SU-DHL-6 (cell line): ENCODE measurements at regions not wholly inside any gene's neighbourhood (a gene's known extent, or its start where the extent isn't known, plus 50 kb on each side); places are given as distances from the start of the nearest gene placed in this dataset.

Source experiments
- H2AFZ ChIP-seq: fragments of 200-600 bp; sonication (generic); 2 replicates; pipeline ENCODE4 v1.6.1; 2014; ENCODE audit warnings: low read depth, mild to moderate bottlenecking, moderate library complexity, mixed read lengths, antibody characterized with exemption, low read length; ENCODE audit not compliant: severe bottlenecking
- H3F3A ChIP-seq: fragments of 200-600 bp; shearing (Covaris generic); 2 replicates; pipeline ENCODE4 v1.6.0; 2016; ENCODE audit warnings: antibody characterized with exemption, mild to moderate bottlenecking; ENCODE audit not compliant: insufficient read depth
- H3K27ac ChIP-seq: fragments of 200-600 bp; sonication (generic); 2 replicates; pipeline ENCODE4 v1.5.1; 2016; ENCODE audit warnings: low read depth, mild to moderate bottlenecking, low read length, moderate library complexity, mixed read lengths
- H3K27me3 ChIP-seq: fragments of 200-600 bp; sonication (generic), shearing (Covaris generic); 2 replicates; pipeline ENCODE4 v1.6.0; 2014; ENCODE audit warnings: mild to moderate bottlenecking, low read length
- H3K36me3 ChIP-seq: fragments of 200-600 bp; sonication (generic); 2 replicates; pipeline ENCODE4 v1.6.1; 2014; ENCODE audit warnings: mild to moderate bottlenecking, low read length, mixed read lengths
- H3K4me2 ChIP-seq: fragments of 300-600, 200-600 bp; shearing (Covaris generic), sonication (generic); 2 replicates; pipeline ENCODE4 v1.6.0; 2014; ENCODE audit warnings: low read length, low read depth, mild to moderate bottlenecking; ENCODE audit not compliant: poor library complexity, severe bottlenecking
- H3K4me3 ChIP-seq: fragments of 200-600 bp; sonication (generic); 2 replicates; pipeline ENCODE4 v1.5.1; 2014; ENCODE audit warnings: antibody characterized with exemption, low read length, mild to moderate bottlenecking, mixed read lengths; ENCODE audit not compliant: insufficient read depth, poor library complexity, severe bottlenecking
- H3K79me2 ChIP-seq: fragments of 200-600 bp; sonication (generic); 2 replicates; pipeline ENCODE4 v1.6.1; 2014; ENCODE audit warnings: mild to moderate bottlenecking, low read length, moderate library complexity; ENCODE audit not compliant: insufficient read depth
- H3K9ac ChIP-seq: fragments of 200-600 bp; sonication (generic); 2 replicates; pipeline ENCODE4 v1.7.0; 2014; ENCODE audit warnings: mild to moderate bottlenecking, low read length
- H3K9me2 ChIP-seq: fragments of 200-600 bp; sonication (generic); replicated peaks from 2 replicates; pipeline ENCODE4 v1.6.1; 2014; ENCODE audit warnings: low read length; ENCODE audit not compliant: insufficient read depth
- H3K9me3 ChIP-seq: fragments of 200-600 bp; sonication (generic); 2 replicates; pipeline ENCODE4 v1.6.1; 2014; ENCODE audit warnings: low read length, mixed read lengths; ENCODE audit not compliant: insufficient read depth
- H4K20me1 ChIP-seq: fragments of 200-600 bp; sonication (generic); 2 replicates; pipeline ENCODE4 v1.6.1; 2014; ENCODE audit warnings: low read depth, mild to moderate bottlenecking, antibody characterized with exemption, low read length, moderate library complexity, mixed read lengths
- EZH2phosphoT487 ChIP-seq: fragments of 200-600 bp; sonication (generic), shearing (Covaris generic); conservative IDR thresholded peaks from 2 replicates; pipeline ENCODE4 v1.6.1; 2018; ENCODE audit warnings: mild to moderate bottlenecking, antibody characterized with exemption, low read length, moderate library complexity, mixed read lengths
- TF ChIP-seq, protein P1 (sequence below): fragments of 200-600 bp; sonication (generic); IDR thresholded peaks from one replicate; pipeline ENCODE4 v1.5.1; 2017; ENCODE audit warnings: antibody characterized with exemption, mild to moderate bottlenecking, low read length, moderate library complexity; ENCODE audit not compliant: insufficient read depth, poor library complexity, severe bottlenecking

DNA sequence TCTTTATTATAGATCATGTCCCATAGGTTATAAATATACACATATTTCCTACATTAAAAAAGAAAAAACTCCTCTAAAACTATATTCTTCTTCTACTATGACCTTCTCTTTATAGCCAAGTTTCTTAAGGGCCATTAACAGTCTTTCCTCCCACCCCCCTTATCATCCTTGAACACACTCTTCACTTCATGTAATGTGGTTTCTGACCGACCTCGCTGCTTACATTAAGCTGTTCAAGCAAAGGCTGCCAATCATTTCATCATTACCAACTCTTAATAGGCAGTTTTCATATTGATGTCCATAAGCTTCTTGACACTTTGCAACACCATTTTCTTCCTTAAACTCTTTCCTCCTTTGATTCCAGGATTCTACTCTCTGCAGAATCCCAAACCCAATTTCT lies 283.0 kb upstream of the PCSK5 start:
- Histone ChIP-seq H3K4me3 (no peak overlapping the region), H3K9ac (no peak overlapping the region), H3K27ac (no peak overlapping the region), H2AFZ (no peak overlapping the region), H3K27me3 (no peaks in the 10 kb centered on the region), H3K4me2 (no peak overlapping the region), H4K20me1 (no peaks in the 10 kb centered on the region), H3K36me3 (no peaks in the 10 kb centered on the region), H3K9me3 (no peaks in the 10 kb centered on the region), H3K9me2 (no peaks in the 10 kb centered on the region), H3F3A (no peaks in the 10 kb centered on the region), H3K79me2 (no peaks in the 10 kb centered on the region)
- TF ChIP-seq, protein P1, sequence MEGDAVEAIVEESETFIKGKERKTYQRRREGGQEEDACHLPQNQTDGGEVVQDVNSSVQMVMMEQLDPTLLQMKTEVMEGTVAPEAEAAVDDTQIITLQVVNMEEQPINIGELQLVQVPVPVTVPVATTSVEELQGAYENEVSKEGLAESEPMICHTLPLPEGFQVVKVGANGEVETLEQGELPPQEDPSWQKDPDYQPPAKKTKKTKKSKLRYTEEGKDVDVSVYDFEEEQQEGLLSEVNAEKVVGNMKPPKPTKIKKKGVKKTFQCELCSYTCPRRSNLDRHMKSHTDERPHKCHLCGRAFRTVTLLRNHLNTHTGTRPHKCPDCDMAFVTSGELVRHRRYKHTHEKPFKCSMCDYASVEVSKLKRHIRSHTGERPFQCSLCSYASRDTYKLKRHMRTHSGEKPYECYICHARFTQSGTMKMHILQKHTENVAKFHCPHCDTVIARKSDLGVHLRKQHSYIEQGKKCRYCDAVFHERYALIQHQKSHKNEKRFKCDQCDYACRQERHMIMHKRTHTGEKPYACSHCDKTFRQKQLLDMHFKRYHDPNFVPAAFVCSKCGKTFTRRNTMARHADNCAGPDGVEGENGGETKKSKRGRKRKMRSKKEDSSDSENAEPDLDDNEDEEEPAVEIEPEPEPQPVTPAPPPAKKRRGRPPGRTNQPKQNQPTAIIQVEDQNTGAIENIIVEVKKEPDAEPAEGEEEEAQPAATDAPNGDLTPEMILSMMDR: no peak
- TF ChIP-seq EZH2phosphoT487: no peak

DNA sequence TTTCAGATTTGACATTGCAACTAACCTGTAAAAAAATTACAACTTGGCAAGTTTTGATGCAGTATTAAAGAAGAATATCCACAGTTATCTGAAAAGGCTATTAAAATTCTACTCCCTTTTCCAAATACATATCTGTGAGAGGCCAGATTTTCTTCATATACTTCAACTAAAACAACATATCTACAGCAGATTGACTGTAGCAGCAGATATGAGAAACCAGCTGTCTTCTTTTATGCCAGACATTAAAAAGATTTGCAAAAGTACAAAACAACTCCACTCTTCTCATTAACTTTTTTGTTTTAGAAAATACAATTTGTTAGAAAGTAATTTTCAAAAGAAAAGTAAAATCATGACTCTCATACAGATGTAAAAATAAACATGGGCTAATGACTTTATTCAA lies 281.1 kb upstream of the PCSK5 start:
- Histone ChIP-seq H3K9me2 (no peaks in the 10 kb centered on the region), H3K9ac (no peak overlapping the region), H4K20me1 (no peaks in the 10 kb centered on the region), H3K9me3 (no peaks in the 10 kb centered on the region), H3K27ac (no peak overlapping the region), H3K4me2 (no peak overlapping the region), H2AFZ (no peak overlapping the region), H3F3A (no peaks in the 10 kb centered on the region), H3K4me3 (no peak overlapping the region), H3K27me3 (no peaks in the 10 kb centered on the region), H3K36me3 (no peaks in the 10 kb centered on the region), H3K79me2 (no peaks in the 10 kb centered on the region)
- TF ChIP-seq, protein P1: no peak
- no peak for TF ChIP-seq EZH2phosphoT487

DNA sequence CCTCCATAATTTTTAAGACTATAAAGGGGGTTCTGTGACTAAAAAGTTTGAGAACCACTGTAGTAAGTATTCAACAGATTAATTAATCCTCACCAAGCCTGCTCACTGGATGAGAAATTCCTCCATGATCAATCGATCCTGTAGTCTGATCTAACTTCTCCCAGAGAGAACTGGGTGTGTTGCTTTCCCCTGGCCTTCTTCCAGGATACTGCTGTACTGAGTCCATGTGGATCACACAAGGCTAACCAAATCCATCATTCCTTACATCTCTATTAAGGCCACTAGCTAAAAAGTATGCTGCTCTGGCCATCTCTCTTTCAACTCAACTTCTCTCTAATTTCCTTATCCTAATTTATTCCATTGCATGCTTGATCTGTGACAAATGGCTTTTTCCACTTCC lies 280.2 kb upstream of the PCSK5 start:
- Histone ChIP-seq H3K9me2 (no peaks in the 10 kb centered on the region), H3K4me2 (no peak overlapping the region), H3K27ac (no peak overlapping the region), H2AFZ (no peak overlapping the region), H3K79me2 (no peaks in the 10 kb centered on the region), H3K9me3 (no peaks in the 10 kb centered on the region), H3F3A (no peaks in the 10 kb centered on the region), H3K36me3 (no peaks in the 10 kb centered on the region), H3K27me3 (no peaks in the 10 kb centered on the region), H4K20me1 (no peaks in the 10 kb centered on the region), H3K9ac (no peak overlapping the region), H3K4me3 (no peak overlapping the region)
- TF ChIP-seq, protein P1: no peak
- no peak for TF ChIP-seq EZH2phosphoT487

DNA sequence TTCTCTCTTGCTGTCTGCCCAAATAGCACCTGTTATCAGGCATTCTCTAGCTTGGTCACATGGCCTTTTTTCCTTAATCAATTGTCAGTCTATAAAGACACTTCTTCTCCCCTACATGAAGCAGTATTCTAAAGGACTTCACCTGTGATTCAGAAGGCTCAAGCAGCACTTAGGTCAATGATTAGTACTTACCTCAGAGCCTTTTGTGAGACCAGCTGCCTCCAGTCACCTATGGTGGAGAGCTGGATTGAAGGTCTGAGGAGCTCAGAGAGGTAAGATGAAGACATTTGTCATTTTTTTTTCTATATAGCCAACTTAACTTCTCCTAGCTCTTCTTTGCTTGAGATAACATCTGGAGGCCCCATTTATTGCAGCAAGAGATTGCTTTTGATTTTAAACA lies 278.3 kb upstream of the PCSK5 start:
- H2AFZ ChIP-seq: no peak overlapping the region
- no peaks in the 10 kb centered on the region for H3K79me2 ChIP-seq
- H3K4me3 ChIP-seq: no peak overlapping the region
- no peaks in the 10 kb centered on the region for H3K27me3 ChIP-seq
- no peaks in the 10 kb centered on the region for H3K36me3 ChIP-seq
- H3K27ac ChIP-seq: no peak overlapping the region
- TF ChIP-seq, protein P1: no peak
- TF ChIP-seq EZH2phosphoT487: no peak
- no peaks in the 10 kb centered on the region for H3K9me2 ChIP-seq
- no peaks in the 10 kb centered on the region for H3F3A ChIP-seq
- H3K9ac ChIP-seq: no peak overlapping the region
- no peaks in the 10 kb centered on the region for H4K20me1 ChIP-seq
- no peak overlapping the region for H3K4me2 ChIP-seq
- H3K9me3 ChIP-seq: no peaks in the 10 kb centered on the region
